ENCODE measurements at regions not wholly inside any gene's neighbourhood (a gene's known extent, or its start where the extent isn't known, plus 50 kb on each side); places are given as distances from the start of the nearest gene placed in this dataset.

DNA sequence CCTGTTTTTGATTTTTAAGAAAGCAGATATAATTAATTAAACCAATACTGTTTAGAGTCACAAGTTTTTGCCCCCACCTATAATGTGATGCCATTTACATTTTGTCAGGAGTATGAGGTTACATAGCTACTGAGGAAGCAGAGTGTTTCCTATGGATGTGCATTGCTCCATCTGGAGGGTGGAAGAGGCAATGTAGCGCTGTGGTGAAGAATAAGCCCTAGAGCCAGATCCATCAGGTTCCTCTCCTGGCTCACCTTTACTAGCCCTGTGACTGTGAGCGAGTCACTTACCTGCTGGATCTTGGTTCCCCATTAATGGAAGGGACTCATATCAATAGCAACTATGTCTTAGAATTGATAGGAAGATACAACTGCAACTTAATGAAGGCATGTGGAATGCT is 216.0 kb downstream of the GPAM start:
- TF ChIP-seq, protein P1, sequence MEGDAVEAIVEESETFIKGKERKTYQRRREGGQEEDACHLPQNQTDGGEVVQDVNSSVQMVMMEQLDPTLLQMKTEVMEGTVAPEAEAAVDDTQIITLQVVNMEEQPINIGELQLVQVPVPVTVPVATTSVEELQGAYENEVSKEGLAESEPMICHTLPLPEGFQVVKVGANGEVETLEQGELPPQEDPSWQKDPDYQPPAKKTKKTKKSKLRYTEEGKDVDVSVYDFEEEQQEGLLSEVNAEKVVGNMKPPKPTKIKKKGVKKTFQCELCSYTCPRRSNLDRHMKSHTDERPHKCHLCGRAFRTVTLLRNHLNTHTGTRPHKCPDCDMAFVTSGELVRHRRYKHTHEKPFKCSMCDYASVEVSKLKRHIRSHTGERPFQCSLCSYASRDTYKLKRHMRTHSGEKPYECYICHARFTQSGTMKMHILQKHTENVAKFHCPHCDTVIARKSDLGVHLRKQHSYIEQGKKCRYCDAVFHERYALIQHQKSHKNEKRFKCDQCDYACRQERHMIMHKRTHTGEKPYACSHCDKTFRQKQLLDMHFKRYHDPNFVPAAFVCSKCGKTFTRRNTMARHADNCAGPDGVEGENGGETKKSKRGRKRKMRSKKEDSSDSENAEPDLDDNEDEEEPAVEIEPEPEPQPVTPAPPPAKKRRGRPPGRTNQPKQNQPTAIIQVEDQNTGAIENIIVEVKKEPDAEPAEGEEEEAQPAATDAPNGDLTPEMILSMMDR (IDR thresholded peaks at IDR 0.05), result no peak
- TF ChIP-seq POLR2A (IDR thresholded peaks at IDR 0.05), result no peak
